ENCODE measurements at regions not wholly inside any gene's neighbourhood (a gene's known extent, or its start where the extent isn't known, plus 50 kb on each side); places are given as distances from the start of the nearest gene placed in this dataset.
"Not testable (repeated sequence)": the region's sequence is repeated elsewhere in the genome, so short reads cannot be mapped to it uniquely, and the experiment has no call there.

- intact Hi-C loops (cut with micrococcal nuclease), result loop anchor here (1.0 kb wide), 1 partner anchor 17 kb away; no protein-coding TSS in a partner anchor
Measured at GRCh38 chr3:103960819-103961218, 1405.9 kb upstream of the ALCAM start.

- intact Hi-C loops (cut with micrococcal nuclease), result no loop called here
Measured at GRCh38 chr3:103963599-103963998, 1403.1 kb upstream of the ALCAM start.

- intact Hi-C loops (cut with micrococcal nuclease), result no loop called here
Measured at GRCh38 chr3:103965764-103966163, 1400.9 kb upstream of the ALCAM start.

- intact Hi-C loops (cut with micrococcal nuclease), result no loop called here
Measured at GRCh38 chr3:103966749-103967148, 1400.0 kb upstream of the ALCAM start.

- intact Hi-C loops (cut with micrococcal nuclease), result no loop called here
Measured at GRCh38 chr3:103968131-103968530, 1398.6 kb upstream of the ALCAM start.

GRCh38 chr3:103968751-103969150 lies 1398.0 kb upstream of the ALCAM start:
- intact Hi-C loops (cut with micrococcal nuclease), result no loop called here

- intact Hi-C loops (cut with micrococcal nuclease), result no loop called here
Measured at GRCh38 chr3:103976931-103977339, 1389.8 kb upstream of the ALCAM start.

- intact Hi-C loops (cut with micrococcal nuclease), result no loop called here
Measured at GRCh38 chr3:103977417-103977816, 1389.3 kb upstream of the ALCAM start.

GRCh38 chr3:103991461-103992115 lies 1375.1 kb upstream of the ALCAM start:
- intact Hi-C loops (cut with micrococcal nuclease), result no loop called here

GRCh38 chr3:103992469-103992868 lies 1374.2 kb upstream of the ALCAM start:
- intact Hi-C loops (cut with micrococcal nuclease), result no loop called here

- intact Hi-C loops (cut with micrococcal nuclease), result no loop called here
Measured at GRCh38 chr3:104004956-104005355, 1361.8 kb upstream of the ALCAM start.

GRCh38 chr3:104005815-104006214 lies 1360.9 kb upstream of the ALCAM start:
- intact Hi-C loops (cut with micrococcal nuclease), result no loop called here

- intact Hi-C loops (cut with micrococcal nuclease), result no loop called here
Measured at GRCh38 chr3:104018541-104018940, 1348.2 kb upstream of the ALCAM start.

- intact Hi-C loops (cut with micrococcal nuclease), result no loop called here
Measured at GRCh38 chr3:104031598-104031997, 1335.1 kb upstream of the ALCAM start.

GRCh38 chr3:104032283-104032682 lies 1334.4 kb upstream of the ALCAM start:
- intact Hi-C loops (cut with micrococcal nuclease), result no loop called here

GRCh38 chr3:104040896-104041295 lies 1325.8 kb upstream of the ALCAM start:
- intact Hi-C loops (cut with micrococcal nuclease), result no loop called here

- intact Hi-C loops (cut with micrococcal nuclease), result not testable (repeated sequence)
Measured at GRCh38 chr3:104043001-104043543, 1323.6 kb upstream of the ALCAM start.

- intact Hi-C loops (cut with micrococcal nuclease), result no loop called here
Measured at GRCh38 chr3:104044002-104044401, 1322.7 kb upstream of the ALCAM start.

- intact Hi-C loops (cut with micrococcal nuclease), result no loop called here
Measured at GRCh38 chr3:104066658-104067057, 1300.1 kb upstream of the ALCAM start.

- intact Hi-C loops (cut with micrococcal nuclease), result no loop called here
Measured at GRCh38 chr3:104069114-104069513, 1297.6 kb upstream of the ALCAM start.

GRCh38 chr3:104070906-104071305 lies 1295.8 kb upstream of the ALCAM start:
- intact Hi-C loops (cut with micrococcal nuclease), result no loop called here

- intact Hi-C loops (cut with micrococcal nuclease), result no loop called here
Measured at GRCh38 chr3:104080088-104080626, 1286.6 kb upstream of the ALCAM start.

GRCh38 chr3:104088738-104089137 lies 1278.0 kb upstream of the ALCAM start:
- intact Hi-C loops (cut with micrococcal nuclease), result no loop called here
